ENCODE measurements at regions not wholly inside any gene's neighbourhood (a gene's known extent, or its start where the extent isn't known, plus 50 kb on each side); places are given as distances from the start of the nearest gene placed in this dataset.

GRCh38 chr20:46826343-46826984 lies 68.2 kb upstream of the EYA2 start:
- TF ChIP-seq E2F4 (CRISPR knock-in tag; IDR thresholded peaks at IDR 0.05; ENCODE audit: borderline replicate concordance, low read depth) (no peak), ELF4 (CRISPR knock-in tag; IDR thresholded peaks at IDR 0.05; ENCODE audit: low read depth) (no peak), GABPB1 (CRISPR knock-in tag; IDR thresholded peaks at IDR 0.05) (no peak), NFYB (CRISPR knock-in tag; conservative IDR thresholded peaks at IDR 0.05; ENCODE audit: low read depth) (no peak), CTCF (IDR thresholded peaks at IDR 0.05) (no peak), CREM (CRISPR knock-in tag; IDR thresholded peaks at IDR 0.05) (no peak), PREB (CRISPR knock-in tag; IDR thresholded peaks at IDR 0.05; ENCODE audit: borderline replicate concordance) (no peak), MLX (CRISPR knock-in tag; IDR thresholded peaks at IDR 0.05) (no peak), FOXP4 (CRISPR knock-in tag; IDR thresholded peaks at IDR 0.05) (no peak), ESRRA (CRISPR knock-in tag; IDR thresholded peaks at IDR 0.05; ENCODE audit: borderline replicate concordance) (no peak), ZNF121 (CRISPR knock-in tag; IDR thresholded peaks at IDR 0.05) (no peak), USF2 (CRISPR knock-in tag; IDR thresholded peaks at IDR 0.05) (peak; percentile 66), MAX (CRISPR knock-in tag; IDR thresholded peaks at IDR 0.05) (no peak), ETV6 (CRISPR knock-in tag; IDR thresholded peaks at IDR 0.05) (no peak)
